NCI-H1694 treated with DMSO at 0.1 percent for 48 hours (cell line): ENCODE measurements at regions not wholly inside any gene's neighbourhood (a gene's known extent, or its start where the extent isn't known, plus 50 kb on each side); places are given as distances from the start of the nearest gene placed in this dataset.

Experiments
- DNase-seq: peaks from one replicate; lab custom pipeline; 2025; lab: John Stamatoyannopoulos, UW

- no peak for DNase-seq
These were observed 140.8 kb downstream of the IRX1 start for GRCh38 chr5:3736466-3736865.

- no peak for DNase-seq
These were observed 141.3 kb downstream of the IRX1 start for GRCh38 chr5:3736926-3737325.

DNA sequence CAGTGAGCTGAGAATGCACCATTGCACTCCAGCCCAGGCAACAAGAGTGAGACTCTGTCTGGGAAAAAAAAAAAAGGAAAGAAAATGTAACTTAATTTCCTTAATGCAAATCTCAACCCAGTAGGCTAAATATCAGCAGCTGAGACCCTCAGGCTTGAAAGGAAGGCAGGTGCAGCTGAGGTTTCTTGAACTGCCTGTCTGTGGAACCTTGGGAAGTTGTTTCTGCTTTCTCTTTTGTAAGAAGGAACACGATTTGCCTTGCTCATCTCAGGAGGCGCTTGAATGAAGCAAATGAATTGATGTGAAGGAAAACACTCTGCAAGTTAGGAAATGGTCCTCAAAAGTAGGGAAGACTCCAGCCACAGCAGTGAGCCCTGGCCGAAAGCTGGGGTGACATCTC lies 143.3 kb downstream of the IRX1 start:
- DNase-seq: no peak

DNA sequence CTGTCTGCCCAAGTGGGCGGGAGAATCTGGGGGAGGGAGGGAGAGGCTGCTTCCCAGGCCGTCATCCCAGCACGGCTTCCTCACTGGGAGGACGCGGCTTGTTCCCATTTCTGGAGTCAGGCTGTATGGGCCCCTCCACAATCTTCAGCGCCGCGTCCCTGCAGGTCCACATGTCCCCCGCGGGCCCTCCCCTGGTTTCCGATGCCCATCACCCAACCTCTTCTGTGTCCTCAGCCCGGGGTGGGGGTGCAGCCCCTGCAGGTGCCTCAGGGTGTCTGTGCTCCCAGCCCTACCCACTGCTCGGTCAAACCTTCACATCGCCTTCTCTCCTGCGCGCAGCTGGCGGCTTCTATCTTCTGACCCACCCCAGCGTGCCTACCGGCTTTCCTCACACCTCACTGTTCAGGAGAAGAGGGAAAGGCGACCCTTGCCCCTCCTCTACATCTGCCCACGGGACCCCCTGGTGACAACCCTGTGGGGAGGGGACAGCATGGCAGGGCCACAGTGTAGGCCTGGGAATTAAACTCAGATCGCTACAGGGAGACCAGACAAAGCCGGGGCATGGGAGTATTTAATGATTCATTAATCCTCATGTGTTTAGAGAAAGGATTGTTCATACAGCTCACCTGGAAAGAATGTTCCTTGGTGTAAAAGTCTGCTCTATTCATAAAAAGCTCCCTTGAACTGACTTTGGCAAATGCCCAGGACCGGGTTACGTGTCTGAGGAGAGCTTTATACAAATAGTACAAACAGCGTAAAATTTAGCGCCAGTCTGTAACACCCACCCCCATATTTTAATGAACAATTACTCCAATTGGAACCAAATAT lies 145.1 kb downstream of the IRX1 start:
- DNase-seq: no peak

- no peak for DNase-seq
These were observed 145.7 kb downstream of the IRX1 start for GRCh38 chr5:3741374-3741770.

- no peak for DNase-seq
These were observed 147.1 kb downstream of the IRX1 start for GRCh38 chr5:3742750-3743149.

DNA sequence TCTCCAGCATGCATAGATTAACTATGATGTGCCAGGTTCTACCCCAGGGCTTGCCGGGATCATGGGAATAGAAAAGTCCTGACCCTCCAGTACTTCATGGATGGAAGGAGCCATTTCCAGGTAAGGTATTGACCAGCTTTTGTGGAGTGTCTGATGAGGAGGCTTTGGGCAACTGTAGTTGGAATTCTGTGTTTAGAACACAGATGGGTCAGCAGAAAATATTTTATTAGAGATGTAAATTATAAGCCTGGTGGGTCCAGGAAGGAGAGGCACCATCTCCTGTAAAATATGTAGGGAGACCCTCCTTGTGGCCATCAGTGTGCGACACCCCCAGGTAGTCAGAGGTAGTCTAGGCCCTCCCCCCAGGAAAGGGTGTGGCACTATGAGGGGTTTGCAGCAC lies 156.2 kb downstream of the IRX1 start:
- no peak for DNase-seq

- no peak for DNase-seq
These were observed 182.4 kb downstream of the IRX1 start for GRCh38 chr5:3778000-3778550.

DNA sequence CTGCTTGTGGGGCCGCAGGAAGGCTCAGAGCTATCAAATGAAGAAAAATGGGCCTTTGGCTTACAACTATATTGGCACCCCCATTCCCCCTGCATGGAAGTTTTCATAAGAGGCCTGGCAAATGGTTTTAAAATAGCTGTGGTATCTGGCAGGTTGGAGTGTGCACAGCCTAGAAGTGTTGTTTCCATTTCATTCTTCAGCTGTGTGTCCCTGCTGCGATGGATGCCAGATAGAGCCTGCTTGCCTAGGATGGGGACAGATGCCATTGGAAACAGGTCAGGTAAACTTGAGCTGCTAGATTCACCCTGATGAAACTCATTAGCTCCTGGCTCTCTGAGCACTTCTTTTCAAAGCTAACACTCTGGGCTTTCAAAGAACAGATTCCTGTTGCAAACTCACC lies 183.3 kb downstream of the IRX1 start:
- no peak for DNase-seq

DNA sequence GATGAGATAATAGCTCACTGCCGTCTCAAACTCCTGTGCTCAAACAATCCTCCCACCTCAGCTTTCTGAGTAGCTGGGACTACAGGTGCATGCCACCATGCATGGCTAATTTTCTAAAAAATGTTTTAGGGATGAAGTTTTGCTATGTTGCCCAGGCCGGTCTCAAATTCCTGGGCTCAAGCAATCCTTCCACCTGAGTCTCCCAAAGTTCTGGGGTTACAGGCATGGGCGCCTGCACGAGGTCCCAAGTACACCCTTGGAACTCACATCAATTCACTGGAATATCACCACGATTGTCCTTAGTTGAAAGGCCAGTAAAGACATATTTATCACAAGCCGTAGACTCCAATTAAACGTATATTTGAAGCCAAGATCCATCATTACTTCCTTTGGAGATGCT lies 184.6 kb downstream of the IRX1 start:
- no peak for DNase-seq

GRCh38 chr5:3780907-3781306 lies 185.3 kb downstream of the IRX1 start:
- no peak for DNase-seq

DNA sequence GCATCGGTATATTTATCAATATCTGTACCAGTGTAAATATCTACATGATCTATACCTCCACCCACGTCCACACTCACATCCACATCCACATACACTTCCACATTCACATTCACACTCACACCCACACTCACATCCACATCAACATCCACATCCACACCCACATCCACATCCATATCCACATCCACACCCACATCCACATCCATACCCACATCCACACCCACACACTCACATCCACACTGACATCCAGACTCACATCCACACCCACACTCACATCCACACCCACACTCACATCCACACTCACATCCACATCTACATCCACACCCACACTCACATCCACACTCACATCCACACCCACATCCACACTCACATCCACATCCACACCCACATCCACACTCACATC lies 189.2 kb downstream of the IRX1 start:
- DNase-seq: no peak

- DNase-seq: no peak
These were observed 190.5 kb downstream of the IRX1 start for GRCh38 chr5:3786165-3786564.

- DNase-seq: no peak
These were observed 191.3 kb downstream of the IRX1 start for GRCh38 chr5:3786891-3787430.

- no peak for DNase-seq
These were observed 192.0 kb downstream of the IRX1 start for GRCh38 chr5:3787604-3788003.

DNA sequence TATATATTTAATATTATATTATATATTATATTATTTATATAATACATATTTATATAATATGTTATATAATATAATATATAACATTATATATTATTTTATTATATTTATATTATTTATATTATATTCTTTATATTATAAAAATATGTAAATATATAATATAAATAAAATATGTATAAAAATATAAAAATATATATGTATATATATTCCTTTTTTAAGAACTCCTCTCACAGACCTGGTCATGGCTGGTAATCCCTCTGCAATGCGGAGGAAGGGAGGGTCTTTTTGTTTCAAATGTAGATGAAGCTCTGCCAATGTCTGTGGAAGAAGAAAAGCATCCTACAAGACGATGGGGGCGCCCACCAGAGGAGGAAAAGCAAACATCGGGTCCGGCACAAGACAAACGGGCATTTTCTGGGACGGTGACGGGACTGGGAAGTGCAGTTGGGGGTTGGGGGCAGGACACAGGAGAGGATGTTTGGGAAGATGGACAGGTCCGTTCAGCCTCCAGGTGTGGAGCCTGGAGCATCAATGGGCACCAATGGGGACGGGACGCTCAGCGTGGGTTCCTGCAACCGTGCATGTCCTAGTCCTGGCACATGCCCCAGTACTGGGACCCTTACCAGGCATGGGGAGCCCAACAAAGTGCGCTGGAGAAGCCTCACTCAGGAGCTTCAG lies 194.0 kb downstream of the IRX1 start:
- no peak for DNase-seq

DNA sequence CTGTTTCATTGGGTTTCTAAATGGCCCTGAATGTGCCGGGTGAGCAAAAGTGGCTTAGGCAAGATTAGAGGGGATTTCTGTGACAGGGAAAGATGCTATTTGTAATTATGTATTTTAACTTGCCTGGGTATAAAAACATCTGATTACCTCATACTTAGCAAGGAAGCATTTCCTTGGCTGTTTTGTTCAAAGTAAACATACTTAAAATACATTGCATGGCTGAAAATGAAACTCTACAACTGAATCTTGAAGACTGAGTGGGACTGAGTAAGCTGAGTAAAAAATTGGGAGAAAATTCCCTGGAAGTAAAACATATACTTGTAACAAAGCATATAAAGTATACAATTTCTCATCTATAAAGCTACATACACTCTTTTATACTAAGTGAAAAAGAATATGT lies 197.5 kb downstream of the IRX1 start:
- DNase-seq: no peak

DNA sequence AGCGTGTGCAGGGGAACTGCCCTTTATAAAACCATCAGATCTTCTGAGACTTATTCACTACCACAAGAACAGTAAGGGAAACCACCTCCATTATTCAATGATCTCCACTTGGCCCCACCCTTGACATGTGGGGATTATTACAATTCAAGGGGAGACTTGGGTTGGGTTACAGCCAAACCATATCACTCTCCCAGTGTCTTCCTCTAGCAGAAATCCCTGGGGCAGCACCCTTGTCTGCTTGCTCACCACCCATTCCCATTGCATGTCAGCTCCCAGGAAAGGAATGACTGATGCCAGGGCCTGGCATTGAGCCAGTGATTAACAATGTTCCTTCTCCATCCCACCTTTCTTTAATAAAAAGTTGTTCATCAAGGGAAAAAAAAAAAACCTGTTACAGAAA lies 199.0 kb downstream of the IRX1 start:
- DNase-seq: no peak

GRCh38 chr5:3796736-3797135 lies 201.1 kb downstream of the IRX1 start:
- no peak for DNase-seq

GRCh38 chr5:3801967-3802366 lies 206.3 kb downstream of the IRX1 start:
- DNase-seq: no peak

DNA sequence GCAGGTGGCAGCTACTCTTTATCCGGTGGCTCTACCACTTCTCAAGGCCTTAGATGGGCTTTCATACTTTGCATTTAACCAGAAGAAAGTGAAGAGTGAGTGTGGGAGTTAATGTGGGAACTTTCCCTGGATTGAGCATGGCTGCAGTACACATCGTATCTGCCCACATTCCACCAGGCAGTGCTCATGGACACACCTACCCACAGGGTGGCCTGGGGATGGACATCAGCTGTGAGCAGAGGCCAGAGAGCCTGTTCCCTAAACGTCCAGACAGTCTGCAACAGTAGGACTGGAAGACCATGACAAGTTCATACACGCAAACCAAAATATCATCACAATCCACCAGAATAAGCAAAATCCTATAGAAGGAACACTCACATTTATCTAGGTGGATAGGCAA lies 213.8 kb downstream of the IRX1 start:
- DNase-seq: no peak

- DNase-seq: no peak
These were observed 215.5 kb downstream of the IRX1 start for GRCh38 chr5:3811116-3811515.

GRCh38 chr5:3818624-3819023 lies 223.0 kb downstream of the IRX1 start:
- DNase-seq: no peak
